ENCODE measurements at regions not wholly inside any gene's neighbourhood (a gene's known extent, or its start where the extent isn't known, plus 50 kb on each side); places are given as distances from the start of the nearest gene placed in this dataset.

DNA sequence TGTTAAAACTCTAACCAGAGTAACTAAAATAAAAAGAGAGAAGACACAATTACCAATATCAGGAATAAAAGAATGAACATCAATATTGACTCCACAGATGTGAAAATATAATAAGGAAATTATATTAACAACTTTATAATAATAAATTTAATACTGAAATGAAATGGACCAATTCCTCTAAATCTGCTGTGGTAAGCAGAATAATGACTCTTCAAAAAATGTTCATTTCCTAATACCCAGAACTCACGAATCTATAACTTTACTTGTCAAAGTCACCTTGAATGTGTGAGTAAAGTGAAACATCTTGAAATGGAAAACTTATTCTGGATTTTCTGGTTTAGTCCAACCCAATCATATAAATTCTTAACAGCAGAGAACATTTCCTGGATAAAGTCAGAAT is 1391.1 kb downstream of the FAM133A start:
- no peak for TF ChIP-seq POLR2A (IDR thresholded peaks at IDR 0.05; ENCODE audit: extremely low read depth, insufficient read length)
- TF ChIP-seq, protein P1, sequence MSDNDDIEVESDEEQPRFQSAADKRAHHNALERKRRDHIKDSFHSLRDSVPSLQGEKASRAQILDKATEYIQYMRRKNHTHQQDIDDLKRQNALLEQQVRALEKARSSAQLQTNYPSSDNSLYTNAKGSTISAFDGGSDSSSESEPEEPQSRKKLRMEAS (IDR thresholded peaks at IDR 0.05; ENCODE audit: low read depth, low read length) = no peak
- TF ChIP-seq CTCF (IDR thresholded peaks at IDR 0.05; ENCODE audit: low read depth, low read length) = no peak
- no peak for TF ChIP-seq MYC (IDR thresholded peaks at IDR 0.05; ENCODE audit: low read depth, low read length)
